ENCODE measurements at regions not wholly inside any gene's neighbourhood (a gene's known extent, or its start where the extent isn't known, plus 50 kb on each side); places are given as distances from the start of the nearest gene placed in this dataset.
"Not testable (repeated sequence)": the region's sequence is repeated elsewhere in the genome, so short reads cannot be mapped to it uniquely, and the experiment has no call there.

DNA sequence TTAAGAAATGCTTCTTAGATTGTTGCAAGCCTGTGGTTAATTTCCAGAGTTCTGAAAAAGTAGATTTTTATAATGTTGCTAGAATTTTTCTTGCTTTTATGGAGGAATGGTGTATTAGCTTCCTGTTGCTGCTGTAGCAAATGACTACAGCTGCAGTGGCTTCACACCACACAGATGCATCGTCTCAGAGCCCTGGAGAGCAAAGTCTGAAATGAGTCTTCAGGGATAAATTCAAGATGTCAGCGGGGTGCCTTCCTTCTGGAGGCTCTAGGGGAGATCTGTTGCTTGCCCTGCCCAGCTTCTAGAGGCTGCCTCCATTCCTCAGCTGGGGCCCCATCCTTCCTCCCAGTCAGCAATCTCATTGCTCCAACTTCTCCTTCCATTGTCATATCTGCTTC, 187.8 kb downstream of the ZNF516 start:
- no peak for DNase-seq (ENCODE audit: low read depth)

DNA sequence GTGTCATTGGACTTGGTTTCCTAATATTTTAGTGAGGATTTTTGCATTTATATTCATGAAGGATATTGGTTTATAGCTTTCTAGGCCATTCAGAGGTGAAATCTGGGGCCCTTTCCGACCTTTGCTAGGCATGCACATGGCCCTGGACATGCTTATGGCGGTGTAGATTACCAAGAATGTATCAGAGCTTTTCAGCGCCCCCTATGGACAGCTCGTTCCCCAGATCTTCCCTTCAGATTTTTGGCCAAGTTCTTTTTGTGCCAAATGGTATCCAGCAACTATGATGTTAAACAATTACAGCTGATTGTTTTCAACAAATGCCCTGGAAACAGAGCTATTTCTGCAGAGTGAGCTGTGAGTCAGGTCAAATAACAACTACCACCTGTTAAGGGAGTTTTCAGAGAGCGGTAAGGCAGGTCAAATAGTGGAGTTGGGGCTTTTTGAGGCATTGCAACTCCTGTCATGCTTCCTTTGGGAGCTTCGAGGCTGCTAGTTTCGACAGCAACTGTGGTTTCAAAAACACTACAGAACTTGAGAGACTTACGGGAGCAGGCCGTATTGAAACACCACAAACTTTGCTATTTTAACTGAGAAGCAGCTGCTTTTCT, 188.3 kb downstream of the ZNF516 start:
- DNase-seq (ENCODE audit: low read depth), result no peak

DNA sequence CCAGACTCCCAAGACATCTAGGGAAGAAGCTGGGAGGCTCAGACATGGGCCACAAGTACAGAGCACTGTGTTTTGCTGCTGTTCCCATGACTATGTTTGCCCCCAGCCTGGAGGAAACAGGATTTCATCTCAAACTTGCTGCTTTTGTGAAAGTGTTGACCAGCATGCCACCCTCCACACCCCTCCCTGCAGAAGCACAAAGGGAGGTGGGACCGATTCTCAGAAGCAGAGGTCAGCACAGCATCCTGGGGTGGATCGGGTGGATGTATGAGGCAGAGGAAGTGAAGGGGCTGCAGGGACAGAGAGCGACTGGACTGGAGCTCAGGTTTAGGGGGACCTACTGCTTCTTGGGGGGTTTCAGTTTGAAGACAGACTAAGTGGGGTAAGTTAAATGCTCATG, 209.2 kb downstream of the ZNF516 start:
- DNase-seq (ENCODE audit: low read depth), result no peak

- DNase-seq (ENCODE audit: low read depth), result no peak
These were observed 213.5 kb downstream of the ZNF516 start for GRCh38 chr18:76281565-76281964.

GRCh38 chr18:76277801-76278200, 217.2 kb downstream of the ZNF516 start:
- no peak for DNase-seq (ENCODE audit: low read depth)

DNA sequence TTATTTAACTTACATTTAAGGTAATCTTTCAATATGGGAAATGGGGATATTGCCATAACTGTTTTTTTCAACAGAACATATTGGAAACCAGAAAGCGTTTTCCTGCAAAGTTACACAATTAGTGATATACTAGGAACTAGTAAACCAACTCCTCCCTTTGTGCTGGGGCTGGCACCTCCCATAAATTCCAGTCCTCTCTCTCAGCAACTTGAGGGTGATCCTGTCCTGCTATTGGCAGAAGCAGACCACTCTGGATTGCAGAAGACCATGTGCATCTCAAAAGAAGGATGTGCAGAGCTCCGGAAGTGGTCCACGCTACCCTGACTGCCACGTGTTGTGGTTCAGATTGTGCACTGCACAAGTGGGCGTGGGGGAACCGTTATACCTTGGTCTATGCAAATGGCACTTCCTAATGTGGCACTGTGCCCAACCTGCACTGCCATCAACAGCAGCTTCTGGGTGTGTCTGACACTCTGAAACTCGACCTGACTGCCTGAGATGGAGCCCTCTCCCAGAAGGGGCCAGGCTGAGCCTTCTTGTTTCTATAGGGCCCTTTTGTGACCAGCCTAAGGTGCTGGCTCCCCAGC, 219.2 kb downstream of the ZNF516 start:
- no peak for DNase-seq (ENCODE audit: low read depth)

- no peak for DNase-seq (ENCODE audit: low read depth)
These were observed 220.4 kb downstream of the ZNF516 start for GRCh38 chr18:76274468-76275289.

GRCh38 chr18:76273956-76274355, 221.1 kb downstream of the ZNF516 start:
- DNase-seq (ENCODE audit: low read depth), result no peak

DNA sequence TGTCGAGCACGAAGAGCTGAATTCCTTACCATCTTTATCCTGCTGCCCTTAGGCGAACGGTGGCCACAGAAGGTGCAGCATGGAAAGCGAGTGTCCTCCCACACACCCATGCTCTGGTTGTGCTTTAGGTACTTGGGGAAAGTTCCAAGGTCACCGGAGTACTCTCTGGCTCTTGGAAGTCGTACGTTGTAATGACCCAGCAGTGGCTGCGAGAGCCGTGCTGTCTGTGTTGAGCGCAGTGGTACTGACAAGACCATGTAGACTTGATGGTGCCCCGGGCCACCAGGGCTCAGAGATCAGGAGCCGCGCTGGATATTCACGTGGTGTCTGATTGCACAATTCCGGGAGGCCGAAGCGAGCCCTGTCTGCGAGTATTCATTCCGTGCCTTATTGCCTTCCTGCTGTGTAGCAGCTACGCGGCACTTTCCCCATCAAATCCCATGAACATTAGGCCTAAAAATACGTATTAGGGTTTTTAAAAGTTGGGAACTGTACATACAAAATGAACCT, 222.0 kb downstream of the ZNF516 start:
- DNase-seq (ENCODE audit: low read depth), result no peak

- DNase-seq (ENCODE audit: low read depth), result not testable (repeated sequence)
These were observed 227.6 kb downstream of the ZNF516 start for GRCh38 chr18:76267423-76267822.

DNA sequence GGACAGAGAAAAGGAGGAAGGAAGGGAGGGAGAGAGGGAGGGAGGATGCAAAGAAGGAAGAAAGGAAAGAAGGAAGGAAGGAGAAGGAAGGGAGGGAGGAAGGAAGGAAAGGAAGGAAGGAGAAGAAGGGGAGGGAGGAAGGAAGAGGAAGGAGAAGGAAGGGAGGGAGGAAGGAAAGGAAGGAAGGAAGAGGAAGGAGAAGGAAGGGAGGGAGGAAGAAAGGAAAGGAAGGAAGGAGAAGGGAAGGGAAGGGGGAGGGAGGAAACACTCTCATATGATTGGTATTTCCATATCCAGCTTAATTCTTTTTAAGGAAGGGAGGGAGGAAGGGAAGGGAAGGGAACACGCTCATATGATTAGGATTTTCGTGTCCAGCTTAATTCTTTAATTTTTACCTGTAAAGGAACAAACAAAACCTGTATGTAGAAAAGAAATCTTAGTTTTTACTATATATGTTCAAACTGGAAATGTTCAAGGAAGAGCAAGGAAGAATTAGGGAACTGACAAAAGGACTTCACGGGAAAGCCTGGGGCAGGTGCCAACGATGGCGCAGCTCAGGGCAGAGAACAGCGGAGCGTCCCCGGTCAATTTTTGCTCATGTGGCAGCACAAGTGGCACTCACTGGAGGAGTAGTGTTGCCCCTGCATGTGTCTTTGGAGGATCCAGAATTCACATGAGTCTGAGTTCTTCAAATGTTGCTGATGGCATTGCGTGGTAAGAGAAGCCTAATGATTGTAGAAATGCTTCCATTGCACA, 228.6 kb downstream of the ZNF516 start:
- no peak for DNase-seq (ENCODE audit: low read depth)

DNA sequence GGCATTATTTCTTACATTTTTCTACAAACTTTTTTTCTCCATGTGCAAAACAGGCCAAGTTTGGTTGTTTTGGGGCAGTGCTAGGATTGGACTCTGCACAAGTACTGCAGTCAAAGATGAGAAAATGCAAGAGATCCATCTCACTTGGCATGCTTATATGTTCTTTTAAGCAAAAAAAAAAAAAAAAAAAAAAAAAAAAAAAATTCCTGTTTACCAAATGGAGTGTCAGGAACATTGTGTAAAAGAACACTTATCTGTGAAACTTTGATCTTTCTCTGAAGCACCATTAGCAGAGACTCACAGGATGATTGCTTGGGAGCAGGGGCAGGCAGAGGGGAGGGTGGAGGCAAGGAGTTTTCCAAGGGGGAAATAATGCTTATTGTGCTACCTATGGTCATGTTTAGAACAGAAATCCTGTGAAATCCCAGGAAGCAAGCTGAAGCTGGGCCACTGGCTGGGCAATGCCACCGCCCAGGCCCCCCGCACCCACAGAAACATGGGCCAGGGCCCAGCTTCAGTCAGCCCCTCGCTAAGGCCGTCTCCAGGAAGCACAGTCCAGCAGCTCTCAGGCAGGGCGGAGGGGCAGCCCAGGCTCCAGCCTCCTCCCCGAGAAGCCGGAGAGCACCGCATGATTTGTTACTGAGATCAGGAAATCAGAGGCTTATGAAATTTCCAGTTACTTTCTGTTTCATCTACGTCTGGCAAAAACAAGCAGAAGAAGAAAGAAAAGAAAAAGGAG, 229.4 kb downstream of the ZNF516 start:
- no peak for DNase-seq (ENCODE audit: low read depth)

- no peak for DNase-seq (ENCODE audit: low read depth)
These were observed 230.2 kb downstream of the ZNF516 start for GRCh38 chr18:76264876-76265250.

- no peak for DNase-seq (ENCODE audit: low read depth)
These were observed 230.7 kb downstream of the ZNF516 start for GRCh38 chr18:76264198-76264875.

GRCh38 chr18:76263046-76264005, 231.7 kb downstream of the ZNF516 start:
- DNase-seq (ENCODE audit: low read depth), result no peak

DNA sequence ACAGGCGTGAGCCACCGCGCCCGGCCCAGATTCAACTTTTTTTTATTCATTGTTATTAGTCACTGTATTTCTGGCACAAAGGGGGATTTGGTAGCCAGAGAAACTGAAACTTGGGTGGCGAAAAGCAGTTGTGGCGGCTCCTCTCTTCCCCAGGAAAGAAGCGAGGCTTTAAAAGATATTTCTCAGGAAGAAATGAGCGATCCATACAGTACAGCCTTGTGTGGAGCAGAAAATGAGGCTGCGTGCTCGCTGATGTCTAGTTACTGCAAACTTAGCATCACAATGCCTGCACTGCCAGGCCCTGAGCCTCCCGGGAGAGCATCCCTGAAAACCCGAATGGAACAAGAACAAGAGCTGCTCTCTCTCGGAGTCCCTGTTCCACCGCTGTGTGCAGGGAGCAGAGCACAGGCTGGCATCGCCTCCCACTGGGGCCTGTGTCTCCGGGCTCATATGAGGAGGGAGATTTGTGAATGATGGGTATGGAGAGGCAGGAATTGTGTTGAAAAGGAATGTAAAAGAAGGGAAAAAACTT, 234.0 kb downstream of the ZNF516 start:
- no peak for DNase-seq (ENCODE audit: low read depth)

DNA sequence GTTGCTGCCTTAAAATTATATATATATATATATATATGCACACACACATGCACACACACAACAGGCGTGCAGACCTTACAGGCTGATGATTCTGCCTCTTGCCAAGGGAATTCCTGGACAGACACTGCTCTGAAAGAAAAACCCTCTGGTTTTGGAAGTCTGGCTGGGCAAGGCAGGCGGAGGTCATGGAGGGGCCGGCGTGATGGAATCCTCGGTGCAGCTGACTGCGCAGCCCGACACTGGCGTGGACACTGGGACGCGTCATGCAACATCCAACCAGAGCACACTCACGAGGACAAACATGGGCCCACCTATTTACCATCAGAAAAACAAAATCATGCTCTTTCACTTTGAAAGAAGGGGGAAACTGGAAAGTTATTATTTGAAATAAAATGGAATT, 235.3 kb downstream of the ZNF516 start:
- no peak for DNase-seq (ENCODE audit: low read depth)

GRCh38 chr18:76259096-76259495, 235.9 kb downstream of the ZNF516 start:
- DNase-seq (ENCODE audit: low read depth), result no peak

GRCh38 chr18:76258209-76258608, 236.8 kb downstream of the ZNF516 start:
- DNase-seq (ENCODE audit: low read depth), result no peak

Data from GM04503 (cell line).